GM12872 (cell line): ENCODE measurements at regions not wholly inside any gene's neighbourhood (a gene's known extent, or its start where the extent isn't known, plus 50 kb on each side); places are given as distances from the start of the nearest gene placed in this dataset.

Experiments
- TF ChIP-seq, protein P1 (sequence below): IDR thresholded peaks from 3 replicates; pipeline ENCODE4 v1.5.1; 2011; ENCODE audit warnings: low read depth, mild to moderate bottlenecking, low read length, moderate library complexity; ENCODE audit not compliant: insufficient read depth

- TF ChIP-seq, protein P1, sequence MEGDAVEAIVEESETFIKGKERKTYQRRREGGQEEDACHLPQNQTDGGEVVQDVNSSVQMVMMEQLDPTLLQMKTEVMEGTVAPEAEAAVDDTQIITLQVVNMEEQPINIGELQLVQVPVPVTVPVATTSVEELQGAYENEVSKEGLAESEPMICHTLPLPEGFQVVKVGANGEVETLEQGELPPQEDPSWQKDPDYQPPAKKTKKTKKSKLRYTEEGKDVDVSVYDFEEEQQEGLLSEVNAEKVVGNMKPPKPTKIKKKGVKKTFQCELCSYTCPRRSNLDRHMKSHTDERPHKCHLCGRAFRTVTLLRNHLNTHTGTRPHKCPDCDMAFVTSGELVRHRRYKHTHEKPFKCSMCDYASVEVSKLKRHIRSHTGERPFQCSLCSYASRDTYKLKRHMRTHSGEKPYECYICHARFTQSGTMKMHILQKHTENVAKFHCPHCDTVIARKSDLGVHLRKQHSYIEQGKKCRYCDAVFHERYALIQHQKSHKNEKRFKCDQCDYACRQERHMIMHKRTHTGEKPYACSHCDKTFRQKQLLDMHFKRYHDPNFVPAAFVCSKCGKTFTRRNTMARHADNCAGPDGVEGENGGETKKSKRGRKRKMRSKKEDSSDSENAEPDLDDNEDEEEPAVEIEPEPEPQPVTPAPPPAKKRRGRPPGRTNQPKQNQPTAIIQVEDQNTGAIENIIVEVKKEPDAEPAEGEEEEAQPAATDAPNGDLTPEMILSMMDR: no peak
Measured at GRCh38 chr18:64734063-64734462, 585.2 kb upstream of the LINC00305 start.

GRCh38 chr18:64720781-64721464 is 572.0 kb upstream of the LINC00305 start:
- TF ChIP-seq, protein P1: no peak

DNA sequence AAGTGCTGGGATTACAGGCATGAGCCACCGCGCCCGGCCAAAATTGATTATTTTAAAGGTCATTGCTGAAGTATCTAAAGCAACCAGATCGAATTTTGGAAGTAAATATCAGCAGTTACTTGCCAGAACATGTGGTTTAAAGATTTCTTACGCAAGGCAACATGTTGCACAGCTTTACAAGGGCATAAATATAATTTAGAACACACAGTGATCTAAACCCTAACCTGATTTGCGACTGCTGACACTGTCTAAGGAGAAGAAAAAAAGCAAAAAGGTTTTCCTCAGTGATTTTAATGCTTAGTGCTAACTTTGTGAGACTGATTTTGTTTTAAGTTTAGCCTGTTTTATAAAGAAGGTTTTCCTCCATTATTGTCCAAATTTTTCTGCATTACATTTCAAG is 569.9 kb upstream of the LINC00305 start:
- TF ChIP-seq, protein P1: no peak

- TF ChIP-seq, protein P1: no peak
Measured at GRCh38 chr18:64717026-64717425, 568.1 kb upstream of the LINC00305 start.

DNA sequence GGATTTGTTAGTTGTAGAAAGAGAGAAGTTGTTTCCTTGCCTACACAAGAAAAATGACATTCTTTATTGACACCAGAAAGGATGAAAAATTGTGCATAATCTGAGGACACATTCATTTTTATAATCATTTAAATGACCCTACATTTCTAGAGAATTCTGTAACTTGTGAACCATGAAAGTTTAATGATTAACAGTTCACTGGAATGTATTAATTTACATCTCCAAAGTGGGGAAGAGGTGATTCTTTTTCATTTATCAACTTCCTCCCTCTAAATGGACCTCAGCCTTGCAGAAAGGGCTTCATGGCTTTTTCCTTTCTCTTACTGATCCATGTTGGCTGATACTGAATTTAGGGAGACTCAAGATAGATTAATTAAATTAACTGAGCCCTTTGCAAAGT is 565.2 kb upstream of the LINC00305 start:
- TF ChIP-seq, protein P1: no peak

DNA sequence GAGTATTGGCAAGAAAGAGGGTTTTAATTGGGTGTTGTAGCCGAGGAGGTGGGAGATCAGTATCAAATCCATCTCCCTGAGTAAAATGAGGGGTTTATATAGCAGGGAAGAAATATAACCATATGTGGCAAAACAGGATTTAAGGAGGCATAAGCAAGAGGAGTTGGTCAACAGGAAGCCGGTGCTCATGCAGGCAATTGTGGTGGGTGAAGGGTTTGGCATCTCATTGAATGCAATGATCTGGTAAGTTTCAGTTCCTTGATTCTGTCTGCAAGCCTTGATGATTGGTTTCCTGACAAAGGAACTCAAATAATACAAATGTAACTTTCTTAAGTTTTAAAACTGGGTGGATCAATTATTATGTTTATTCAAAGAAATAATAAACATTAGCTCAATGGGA is 564.4 kb upstream of the LINC00305 start:
- TF ChIP-seq, protein P1: no peak

- TF ChIP-seq, protein P1: no peak
Measured at GRCh38 chr18:64712035-64712434, 563.1 kb upstream of the LINC00305 start.
